HG03520 (cell line): ENCODE measurements at regions not wholly inside any gene's neighbourhood (a gene's known extent, or its start where the extent isn't known, plus 50 kb on each side); places are given as distances from the start of the nearest gene placed in this dataset.

ENCODE experiments used
- ATAC-seq: cut with Tn5 transposase; IDR thresholded peaks from one replicate; pipeline ENCODE4 v1.9.1; 2021; ENCODE audit warnings: mild to moderate bottlenecking, moderate library complexity; ENCODE audit not compliant: unreplicated experiment

DNA sequence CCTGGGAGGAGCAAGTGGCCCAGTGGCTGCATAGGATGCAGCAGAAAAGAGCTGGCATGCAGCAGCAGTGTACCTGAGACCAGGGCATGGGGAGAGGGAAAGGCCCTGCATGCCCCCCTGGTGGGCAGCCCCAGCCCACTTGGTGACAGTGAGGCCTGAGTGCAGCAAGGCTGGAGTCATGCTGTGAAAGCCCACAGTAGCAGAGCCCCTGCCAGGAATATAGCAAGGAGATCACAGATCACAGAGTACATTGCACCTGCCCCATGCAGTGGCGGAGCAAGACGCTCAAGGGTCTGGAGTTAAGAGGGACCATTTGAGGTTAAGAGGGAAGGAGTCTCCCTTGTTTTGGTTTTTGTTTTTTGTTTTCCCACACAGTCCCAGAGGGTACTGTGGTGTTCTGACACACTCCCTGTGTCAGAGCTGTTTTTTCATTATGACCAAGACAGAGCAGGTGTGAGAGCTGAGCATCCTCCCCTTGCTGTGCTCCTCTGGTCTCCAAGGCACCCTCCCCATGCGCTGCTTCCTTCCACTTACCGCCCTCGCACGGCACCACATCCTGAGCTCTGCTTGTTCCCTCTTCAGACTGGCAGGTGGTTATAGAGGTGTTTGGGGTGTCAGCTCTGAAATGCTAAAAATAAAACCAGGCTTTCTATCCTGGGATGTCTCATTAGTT is 85.0 kb upstream of the UBL3 start:
- ATAC-seq, result peak; percentile 96

DNA sequence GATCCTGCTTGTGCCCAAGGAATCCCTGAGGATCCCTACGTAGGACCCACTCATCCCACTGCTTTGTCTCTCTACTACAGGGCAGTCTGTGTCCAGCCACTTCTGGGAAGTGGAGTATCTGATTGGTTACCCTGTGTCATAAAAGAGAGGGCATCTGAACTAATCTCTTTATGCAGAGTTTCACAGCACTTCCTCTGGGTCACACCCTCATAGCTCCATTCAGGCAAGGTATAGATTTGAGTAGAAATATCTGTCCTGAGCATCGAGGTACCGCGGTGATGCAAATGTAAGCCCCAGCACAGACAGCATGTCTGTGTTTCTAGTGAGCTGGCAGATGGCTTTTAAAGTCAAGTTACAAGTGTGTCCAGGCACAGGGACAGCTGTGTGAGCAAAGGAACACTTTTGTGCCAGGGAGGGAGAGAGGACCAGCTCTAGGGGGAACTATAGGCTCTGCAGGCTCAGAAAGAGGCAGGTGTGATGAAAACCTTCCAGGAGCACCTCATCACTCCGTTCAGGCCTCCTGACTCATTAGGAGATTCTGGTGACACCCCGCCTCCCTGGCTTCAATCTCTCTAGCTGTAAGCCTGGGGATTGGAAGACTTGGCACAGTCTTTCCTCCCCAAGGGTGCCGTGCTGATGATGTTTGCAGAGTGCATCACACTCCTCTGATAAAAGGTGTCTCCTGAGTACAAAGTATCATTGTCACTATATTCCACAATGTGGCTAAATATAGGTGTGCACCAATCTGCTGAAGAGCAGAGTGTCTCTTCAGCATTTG is 84.3 kb upstream of the UBL3 start:
- no peak for ATAC-seq

DNA sequence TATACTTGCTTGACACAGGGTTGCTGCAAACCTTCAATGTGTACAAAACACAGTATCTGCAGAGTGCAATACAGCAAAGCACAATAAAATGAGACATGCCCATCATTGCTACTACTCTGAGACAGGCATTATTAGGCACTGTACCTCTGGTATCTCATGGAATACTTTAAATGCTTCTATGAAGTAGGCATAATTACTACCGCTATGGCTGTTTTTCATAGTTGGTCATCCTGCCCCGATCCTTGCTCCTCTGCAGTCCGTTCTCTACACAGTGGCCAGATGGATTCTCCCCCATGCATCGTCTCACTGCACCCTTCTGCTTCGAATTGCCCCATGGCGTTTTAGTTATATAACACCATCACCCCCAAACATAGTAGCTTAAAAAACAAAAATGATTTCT is 83.0 kb upstream of the UBL3 start:
- ATAC-seq, result no peak

DNA sequence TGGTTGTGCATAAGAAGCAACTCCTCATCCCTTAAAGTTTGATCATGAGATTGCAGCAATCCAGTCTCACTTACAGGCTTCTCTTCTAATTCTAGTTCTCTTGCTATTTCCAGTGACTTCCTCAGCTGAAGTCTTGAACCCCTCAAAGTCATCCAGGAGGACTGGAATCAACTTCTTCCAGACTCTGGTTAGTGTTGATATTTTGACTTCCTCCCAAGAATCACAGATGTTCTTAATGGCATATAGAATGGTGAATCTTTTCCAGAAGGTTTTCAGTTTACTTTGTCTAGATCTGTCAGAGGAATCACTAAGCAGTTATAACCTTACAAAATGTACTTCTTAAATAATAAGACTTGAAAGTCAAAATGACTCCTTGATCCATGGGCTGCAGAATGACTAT is 81.3 kb upstream of the UBL3 start:
- ATAC-seq, result no peak

DNA sequence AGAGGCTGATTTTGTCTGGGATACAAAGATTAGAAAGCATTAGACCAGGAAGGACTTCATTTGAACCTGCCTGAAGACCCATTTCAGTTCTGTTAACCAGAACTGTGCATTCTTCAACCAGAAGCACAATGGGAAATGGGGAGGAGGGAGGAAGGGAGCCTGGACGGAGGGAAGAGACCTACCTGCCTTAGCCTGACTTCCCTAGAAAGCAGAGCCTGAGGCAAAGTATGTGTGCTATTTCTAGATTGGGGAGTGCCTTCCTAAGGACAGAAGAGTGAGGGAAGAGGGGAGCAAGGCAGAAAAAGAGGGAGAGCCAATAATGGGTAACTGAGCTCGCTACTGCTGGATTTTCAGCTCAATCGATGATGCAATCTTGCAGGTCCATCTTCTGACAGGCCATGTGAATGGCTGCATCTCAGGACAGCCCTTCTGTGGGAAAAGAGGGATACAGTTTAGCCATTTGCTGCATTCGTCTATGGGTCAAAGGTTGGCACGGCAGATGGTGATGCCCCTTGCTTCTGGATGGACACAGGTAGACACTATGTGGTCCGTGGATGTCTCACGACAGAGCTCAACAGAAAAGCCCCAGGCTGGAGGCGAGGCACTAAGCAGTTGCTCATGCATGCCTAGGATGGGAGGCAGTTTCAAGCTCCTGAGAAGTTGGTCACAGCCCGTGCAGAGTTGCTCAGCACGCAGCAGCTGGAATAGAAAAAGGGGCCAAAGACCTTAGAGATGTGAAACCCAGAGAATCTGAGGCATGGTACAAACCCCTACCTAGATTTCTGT is 78.8 kb upstream of the UBL3 start:
- ATAC-seq, result no peak

DNA sequence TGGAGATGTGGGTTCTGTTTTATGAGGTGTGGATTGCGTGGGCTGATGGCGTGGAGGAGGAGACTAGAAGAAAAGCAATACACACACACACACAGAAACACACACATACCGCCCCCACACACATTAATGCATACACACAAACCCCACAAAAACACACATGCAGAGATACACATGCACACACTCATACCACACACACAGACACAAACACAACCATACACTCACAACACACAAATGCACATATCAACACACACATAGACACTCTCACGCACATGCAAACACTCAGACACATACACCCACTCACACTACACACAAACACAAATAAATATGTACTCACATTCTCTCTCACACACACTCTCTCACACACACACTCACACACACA is 75.7 kb upstream of the UBL3 start:
- no peak for ATAC-seq

DNA sequence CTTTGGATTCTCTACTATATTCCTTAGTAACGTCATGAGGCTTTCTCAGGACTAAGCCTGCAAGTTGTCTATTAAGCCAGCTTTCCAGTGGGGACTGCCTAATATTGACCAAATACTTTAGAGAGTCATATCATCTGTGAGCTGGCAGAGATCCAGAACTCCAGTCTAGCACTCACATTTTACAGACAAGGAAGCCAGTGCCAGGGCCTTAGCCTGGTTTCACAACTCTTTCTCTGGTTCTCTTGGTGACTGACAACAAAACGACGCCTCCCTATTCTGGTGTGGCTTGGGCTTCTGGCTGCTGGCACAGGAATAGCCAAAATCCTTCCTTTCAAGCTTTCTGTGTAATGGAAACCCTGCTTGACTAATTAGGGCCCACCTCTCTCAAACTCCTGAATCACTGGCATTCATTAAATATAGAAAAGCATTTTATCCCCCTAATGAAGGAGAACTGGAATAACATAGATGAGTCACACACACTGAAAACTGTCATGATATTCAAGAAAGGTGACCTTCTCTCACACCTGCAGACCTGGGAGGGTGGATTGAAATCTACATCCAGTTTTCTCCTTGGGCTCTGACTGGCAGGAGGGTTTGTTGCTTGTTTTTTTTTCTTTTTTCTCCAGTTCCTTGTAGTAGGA is 75.2 kb upstream of the UBL3 start:
- ATAC-seq, result no peak

DNA sequence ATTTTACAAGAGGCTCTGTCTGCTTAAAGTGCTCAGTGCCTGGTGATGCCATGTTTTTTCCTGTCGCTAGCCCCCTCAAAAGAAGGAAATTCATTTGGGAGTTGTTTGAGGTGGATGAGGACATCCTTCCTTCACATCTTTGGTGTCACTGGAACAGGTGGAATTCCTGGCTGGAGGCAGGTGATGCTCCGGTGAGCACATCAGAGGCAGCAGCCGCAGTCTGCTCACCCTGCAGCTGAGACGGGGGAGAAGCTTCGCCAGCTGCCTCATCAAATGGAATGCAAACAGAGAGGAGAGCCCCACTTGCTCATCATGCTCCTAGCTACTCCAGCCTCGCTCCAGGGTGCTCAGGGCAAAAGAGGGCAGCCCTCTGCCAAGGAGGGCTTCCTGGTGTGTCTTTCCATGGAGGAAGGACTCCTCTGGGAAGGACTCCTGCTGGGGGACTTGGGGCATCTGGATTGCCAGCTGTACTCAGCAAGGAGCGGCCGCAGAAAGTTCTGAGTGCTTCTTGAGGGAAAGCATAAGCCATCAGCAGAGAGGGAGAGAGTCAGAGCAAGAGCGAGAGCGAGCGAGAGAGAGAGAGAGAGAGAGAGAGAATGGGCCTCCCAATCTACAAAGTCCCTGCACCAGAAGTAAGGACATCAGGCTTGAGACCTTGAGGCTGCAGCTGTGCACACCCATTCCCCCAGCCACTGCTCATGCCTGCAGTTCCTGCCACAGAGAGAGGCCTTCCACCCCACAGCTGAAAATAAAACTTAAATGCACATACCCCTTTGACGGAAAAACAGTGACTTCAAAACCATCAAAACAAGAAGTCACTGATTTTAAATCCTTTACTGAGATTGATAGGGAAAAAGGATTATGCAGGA is 74.3 kb upstream of the UBL3 start:
- ATAC-seq, result no peak

DNA sequence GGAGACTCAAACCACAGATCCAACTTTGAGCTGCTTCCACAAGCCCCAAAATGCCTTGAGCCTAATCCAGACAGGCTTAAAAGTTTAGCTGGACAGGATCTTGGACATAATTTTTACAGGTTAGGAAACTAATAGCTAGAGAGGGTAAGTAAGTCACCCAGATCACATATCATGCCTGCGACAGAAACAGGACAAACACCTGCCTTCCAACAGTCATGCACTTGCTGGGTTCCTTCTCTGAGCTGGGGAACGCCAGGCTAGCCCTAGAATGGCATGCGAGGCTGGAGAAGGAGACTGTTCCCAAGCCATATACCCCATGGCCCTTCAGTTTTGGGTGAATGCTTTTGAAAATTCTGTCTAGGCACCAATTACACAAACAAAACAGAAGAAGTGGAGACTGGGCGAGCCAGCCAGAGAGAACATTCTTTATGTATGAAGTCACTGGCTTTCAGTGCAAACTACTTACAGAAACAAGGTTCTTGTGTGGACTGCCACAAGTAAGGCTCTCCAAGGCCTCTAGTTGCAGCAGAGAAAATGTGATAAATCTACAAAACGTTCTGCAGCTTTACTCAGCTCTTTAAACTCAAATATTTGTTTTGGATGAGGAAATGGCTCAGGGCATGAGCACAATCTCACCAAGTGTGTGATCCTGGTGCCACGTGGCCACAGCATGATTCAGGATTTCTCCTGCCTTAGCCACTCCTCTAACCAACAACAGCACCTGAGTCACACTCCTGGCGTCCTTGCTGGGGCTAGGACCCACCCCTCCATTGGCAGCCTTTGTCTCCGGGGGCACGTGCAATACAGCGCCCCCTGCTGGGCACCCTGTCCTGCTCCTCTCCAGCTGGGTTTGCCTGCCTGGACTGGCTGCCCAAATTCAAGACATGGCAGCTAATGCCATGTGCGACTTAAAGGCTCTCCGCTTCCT is 73.4 kb upstream of the UBL3 start:
- peak; percentile 55 for ATAC-seq

DNA sequence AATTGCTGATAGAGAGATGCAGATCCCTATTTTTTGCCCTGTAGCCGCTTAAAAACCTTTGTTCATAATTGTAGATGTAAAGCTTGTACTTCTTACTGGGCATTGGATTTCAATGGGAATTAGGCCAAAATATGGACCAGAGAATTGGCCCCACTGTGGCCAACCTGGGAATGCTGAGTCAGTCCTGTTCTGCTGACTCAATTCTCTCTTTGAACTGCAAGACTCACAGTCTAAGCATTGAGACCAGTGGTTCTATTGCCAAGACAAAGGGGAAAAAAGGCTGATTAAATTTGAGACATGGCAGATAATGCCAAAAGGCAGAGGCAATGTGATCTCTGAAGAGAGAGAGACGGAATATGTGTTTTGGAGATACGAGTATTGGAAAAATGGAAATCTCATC is 72.5 kb upstream of the UBL3 start:
- no peak for ATAC-seq

DNA sequence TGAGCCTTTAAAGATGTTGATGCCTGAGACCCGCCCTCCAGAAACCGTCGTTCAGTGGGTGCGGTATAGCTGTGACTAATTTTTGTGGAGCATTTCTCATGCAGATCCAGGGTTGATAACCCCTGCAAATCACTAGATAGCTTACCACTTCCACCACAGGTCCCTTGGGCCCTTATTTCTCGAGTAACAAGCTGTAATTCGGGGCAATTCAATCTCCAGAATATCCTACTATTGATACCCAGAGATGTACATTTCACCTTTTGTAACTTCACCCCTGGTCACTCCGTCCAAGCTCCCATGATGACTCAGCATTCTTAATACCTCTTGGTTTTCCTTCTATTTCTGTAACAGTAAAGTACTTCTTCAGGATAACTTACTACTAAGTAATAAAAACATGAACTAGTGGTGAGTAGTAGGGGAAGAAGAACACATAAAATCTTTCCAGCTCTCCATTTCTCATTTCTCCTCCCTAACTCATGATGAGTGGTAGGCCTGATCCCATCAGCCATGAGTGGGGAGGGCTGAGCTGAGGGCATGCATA is 71.9 kb upstream of the UBL3 start:
- ATAC-seq, result no peak

DNA sequence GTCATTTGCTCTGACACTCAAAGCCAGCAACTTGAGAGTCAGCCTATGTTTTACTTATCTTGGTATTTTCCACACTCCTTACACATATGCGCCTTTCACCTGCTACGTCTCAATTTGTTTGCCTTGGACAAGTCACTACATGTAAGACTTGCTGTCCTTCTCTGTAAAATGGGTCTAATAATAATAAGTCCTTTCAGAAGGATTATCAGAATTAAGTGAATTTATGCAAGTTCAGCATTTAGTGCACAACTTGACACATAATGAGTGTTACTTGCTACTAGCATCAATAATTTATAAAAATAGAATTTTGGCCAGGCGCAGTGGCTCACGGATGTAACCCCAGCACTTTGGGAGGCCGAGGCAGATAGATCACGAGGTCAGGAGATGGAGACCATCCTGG is 71.1 kb upstream of the UBL3 start:
- no peak for ATAC-seq

DNA sequence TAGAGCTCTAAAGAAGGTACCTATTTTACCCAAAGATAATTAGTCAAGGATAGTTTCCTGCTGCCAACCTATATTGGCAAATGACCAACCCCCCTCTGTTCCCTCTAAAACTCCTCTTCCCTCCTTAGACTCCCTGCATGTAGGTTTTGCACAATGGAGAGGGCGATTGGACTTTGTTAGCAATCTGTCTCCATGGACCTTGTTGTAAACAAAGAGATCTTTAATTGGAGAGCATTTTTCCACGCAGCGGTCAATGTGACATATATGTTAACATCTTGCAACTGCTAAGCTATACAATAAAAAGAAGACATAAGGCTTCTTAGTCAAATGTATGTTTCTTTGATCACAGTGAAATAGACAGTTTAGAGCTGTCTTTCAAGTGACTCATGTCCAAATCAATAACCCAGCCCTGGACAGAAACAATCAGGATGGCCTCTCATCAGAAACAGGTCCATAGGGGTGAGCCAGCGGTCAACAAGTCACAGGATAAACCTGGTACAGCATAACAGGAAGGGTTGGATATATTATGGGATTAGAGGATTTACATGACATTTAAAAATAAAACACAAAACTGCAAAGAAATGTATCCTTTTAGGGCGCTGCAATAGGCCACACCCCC is 69.7 kb upstream of the UBL3 start:
- ATAC-seq, result no peak

DNA sequence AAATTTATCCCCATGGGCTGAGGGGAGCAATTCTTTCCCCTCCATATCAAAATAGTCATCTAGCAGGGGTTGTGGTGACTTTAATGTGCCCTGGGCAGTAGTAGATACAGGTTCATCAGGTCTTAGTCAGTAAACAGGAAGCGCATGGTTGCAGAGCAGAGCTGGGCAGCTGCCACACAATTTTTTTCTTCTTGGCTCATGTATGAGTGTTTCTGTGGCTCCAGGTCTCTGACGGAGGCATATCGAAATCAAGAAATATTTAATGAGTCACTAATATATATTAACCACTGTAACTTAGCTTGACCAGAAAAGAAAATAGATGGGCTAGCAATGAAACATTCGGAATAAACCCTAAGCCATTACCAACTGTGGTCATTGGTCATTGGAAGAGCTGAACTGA is 68.4 kb upstream of the UBL3 start:
- ATAC-seq, result no peak

DNA sequence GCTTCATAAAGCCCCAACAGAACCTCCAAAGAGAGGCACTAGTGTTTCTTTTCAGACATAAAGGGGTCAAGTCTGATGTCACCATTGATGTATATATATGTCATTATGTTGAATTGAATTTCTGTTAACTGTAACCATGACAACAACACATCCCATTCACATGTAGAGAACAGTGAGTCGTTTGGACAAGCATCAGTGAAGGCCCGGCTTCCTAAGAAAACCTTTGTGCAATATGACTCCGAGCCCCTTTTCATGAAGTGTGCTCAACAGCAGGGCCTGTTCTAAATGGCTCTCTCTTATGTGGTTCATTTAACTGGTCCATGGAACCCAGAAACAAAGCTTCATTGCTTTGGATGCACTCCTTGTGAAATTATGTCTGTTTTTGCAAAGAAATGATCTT is 67.2 kb upstream of the UBL3 start:
- no peak for ATAC-seq

DNA sequence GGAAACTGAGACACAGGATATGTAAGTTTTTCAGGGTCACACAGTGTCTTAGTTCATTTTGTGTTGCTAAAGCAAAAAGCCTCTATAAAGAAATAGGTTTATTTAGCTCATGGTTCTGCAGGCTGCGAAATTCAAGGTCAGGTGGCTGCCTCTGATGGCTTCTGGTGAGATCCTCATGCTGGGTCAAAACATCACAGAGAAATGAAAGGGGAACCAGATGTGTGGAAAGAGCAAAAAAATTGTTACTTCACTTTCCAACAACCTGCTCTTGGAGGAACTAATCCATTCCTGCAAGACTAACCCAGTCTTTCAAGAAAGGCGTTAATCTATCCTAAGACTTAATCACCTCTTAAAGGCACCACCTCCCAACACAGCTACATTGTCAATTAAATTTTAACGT is 64.2 kb upstream of the UBL3 start:
- ATAC-seq, result no peak

DNA sequence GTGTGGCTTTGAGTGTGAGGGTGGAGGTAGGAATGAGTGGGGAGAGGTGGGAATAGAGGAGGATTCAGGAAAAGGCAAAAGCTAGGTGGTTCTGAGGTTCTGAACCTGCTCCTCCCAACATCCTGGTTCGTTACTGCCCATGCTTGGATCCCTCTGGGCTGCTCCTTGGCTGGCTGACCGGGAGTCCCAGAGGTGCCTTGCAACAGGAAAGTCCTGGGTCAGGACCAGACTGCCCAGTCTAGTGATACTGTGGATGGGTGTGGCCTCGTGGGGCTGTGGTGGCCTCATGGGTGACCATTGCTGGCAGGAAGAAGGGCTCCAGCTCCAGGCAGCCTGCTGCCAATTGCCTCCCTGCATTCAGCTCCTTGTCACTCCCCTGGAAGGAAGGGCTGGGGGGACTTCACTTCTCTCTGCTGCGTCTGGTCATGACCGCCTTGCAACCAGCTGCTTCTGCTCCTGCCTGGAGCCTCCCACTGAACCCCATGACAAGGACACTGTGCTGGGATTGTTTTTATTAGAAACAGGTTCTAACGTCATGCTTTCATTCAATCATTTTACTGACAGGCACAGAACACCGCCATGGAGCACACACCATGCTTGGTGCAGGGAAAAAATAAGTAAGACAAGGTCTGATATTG is 61.5 kb upstream of the UBL3 start:
- no peak for ATAC-seq

DNA sequence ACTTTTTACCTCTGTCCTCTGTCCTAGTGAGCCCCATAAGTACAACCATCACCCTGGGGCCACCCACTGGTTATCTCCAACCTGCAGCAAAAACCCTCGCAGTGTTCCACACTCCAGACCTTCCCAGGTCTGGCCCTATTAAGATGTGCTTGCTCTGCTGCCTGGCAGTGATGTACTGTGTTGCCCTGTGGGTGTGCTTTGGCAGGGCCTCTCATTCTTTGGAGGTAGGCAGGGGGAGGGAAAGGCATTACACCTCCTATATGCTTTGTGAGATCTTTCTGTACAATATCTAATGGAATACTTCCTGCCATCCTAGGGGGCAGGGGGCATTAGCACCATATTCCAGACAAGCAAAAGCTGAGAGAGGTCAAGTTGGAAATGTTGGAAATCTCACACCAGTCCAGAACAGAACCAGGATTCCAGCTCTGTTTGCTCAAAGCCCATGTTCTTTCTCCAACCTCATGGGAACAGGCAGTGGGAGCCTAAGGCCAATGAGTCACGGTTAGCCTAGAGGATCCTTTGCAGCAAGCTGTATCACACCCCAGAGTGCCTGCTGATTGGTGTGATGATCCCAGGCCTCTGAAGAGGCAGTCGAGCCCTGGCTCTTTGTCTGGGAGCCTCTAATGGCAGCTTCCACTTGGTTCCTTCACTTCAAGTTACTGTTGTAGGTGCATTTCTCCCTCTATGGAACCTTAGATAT is 59.7 kb upstream of the UBL3 start:
- no peak for ATAC-seq
